Cerebellar cortex (tissue), 1 donor: ENCODE measurements at regions not wholly inside any gene's neighbourhood (a gene's known extent, or its start where the extent isn't known, plus 50 kb on each side); places are given as distances from the start of the nearest gene placed in this dataset.
A peak's percentile ranks its signal among the peaks of the same experiment; 100 is the strongest.
"Not testable (repeated sequence)": the region's sequence is repeated elsewhere in the genome, so short reads cannot be mapped to it uniquely, and the experiment has no call there.

Source experiments
- DNase-seq: peaks from one replicate; pipeline ENCODE4 v3.0.0-alpha.2; 2015; ENCODE audit warnings: low spot score

- DNase-seq = no peak
Observed at GRCh38 chr2:51881673-51882072, 849.7 kb upstream of the NRXN1 start.

- DNase-seq = no peak
Observed at GRCh38 chr2:51880153-51880552, 848.2 kb upstream of the NRXN1 start.

- no peak for DNase-seq
Observed at GRCh38 chr2:51866361-51866760, 834.4 kb upstream of the NRXN1 start.

GRCh38 chr2:51859260-51859659, 827.3 kb upstream of the NRXN1 start:
- no peak for DNase-seq

GRCh38 chr2:51855683-51856082, 823.8 kb upstream of the NRXN1 start:
- DNase-seq = no peak

GRCh38 chr2:51846796-51847195, 814.9 kb upstream of the NRXN1 start:
- DNase-seq = no peak

GRCh38 chr2:51846018-51846417, 814.1 kb upstream of the NRXN1 start:
- DNase-seq = no peak

GRCh38 chr2:51844596-51844995, 812.7 kb upstream of the NRXN1 start:
- no peak for DNase-seq

GRCh38 chr2:51829477-51829876, 797.5 kb upstream of the NRXN1 start:
- no peak for DNase-seq

GRCh38 chr2:51825823-51826222, 793.9 kb upstream of the NRXN1 start:
- no peak for DNase-seq

- DNase-seq = no peak
Observed at GRCh38 chr2:51813247-51813646, 781.3 kb upstream of the NRXN1 start.

- no peak for DNase-seq
Observed at GRCh38 chr2:51812138-51812866, 780.4 kb upstream of the NRXN1 start.

GRCh38 chr2:51810197-51810596, 778.3 kb upstream of the NRXN1 start:
- DNase-seq = no peak

- DNase-seq = no peak
Observed at GRCh38 chr2:51807229-51807628, 775.3 kb upstream of the NRXN1 start.

GRCh38 chr2:51795248-51795888, 763.4 kb upstream of the NRXN1 start:
- no peak for DNase-seq

- no peak for DNase-seq
Observed at GRCh38 chr2:51791496-51791895, 759.6 kb upstream of the NRXN1 start.

- no peak for DNase-seq
Observed at GRCh38 chr2:51790854-51791253, 758.9 kb upstream of the NRXN1 start.

GRCh38 chr2:51789918-51790317, 758.0 kb upstream of the NRXN1 start:
- DNase-seq = no peak

- peak; percentile 81 for DNase-seq
Observed at GRCh38 chr2:51782921-51783765, 751.2 kb upstream of the NRXN1 start.

GRCh38 chr2:51781691-51782090, 749.8 kb upstream of the NRXN1 start:
- peak; percentile 77 for DNase-seq

- DNase-seq = no peak
Observed at GRCh38 chr2:51780353-51780752, 748.4 kb upstream of the NRXN1 start.

GRCh38 chr2:51779723-51780122, 747.8 kb upstream of the NRXN1 start:
- DNase-seq = not testable (repeated sequence)

GRCh38 chr2:51778806-51779205, 746.9 kb upstream of the NRXN1 start:
- no peak for DNase-seq
